Activated CD4-positive, alpha-beta T cell treated with anti-CD3 and anti-CD28 coated beads, Interleukin-2, Interleukin-4, amounts not matched to agents 100 ng/mL and 50 ng/mL, durations not matched to agents 16 hours and 8 hours (primary cell): ENCODE measurements at regions not wholly inside any gene's neighbourhood (a gene's known extent, or its start where the extent isn't known, plus 50 kb on each side); places are given as distances from the start of the nearest gene placed in this dataset.

Experiments
- DNase-seq: peaks from one replicate; pipeline ENCODE4 v3.0.0-alpha.2; 2020; ENCODE audit warnings: low spot score

GRCh38 chr2:126315828-126316227, 340.1 kb upstream of the GYPC start:
- DNase-seq = no peak

- no peak for DNase-seq
These were observed 338.0 kb upstream of the GYPC start for GRCh38 chr2:126317790-126318431.

- DNase-seq = no peak
These were observed 333.6 kb upstream of the GYPC start for GRCh38 chr2:126322342-126322741.

GRCh38 chr2:126325202-126325601, 330.8 kb upstream of the GYPC start:
- DNase-seq = no peak

- no peak for DNase-seq
These were observed 326.8 kb upstream of the GYPC start for GRCh38 chr2:126329173-126329572.

- no peak for DNase-seq
These were observed 313.5 kb upstream of the GYPC start for GRCh38 chr2:126342457-126342856.

- no peak for DNase-seq
These were observed 312.8 kb upstream of the GYPC start for GRCh38 chr2:126343136-126343535.

GRCh38 chr2:126344493-126344892, 311.5 kb upstream of the GYPC start:
- no peak for DNase-seq

- no peak for DNase-seq
These were observed 310.3 kb upstream of the GYPC start for GRCh38 chr2:126345691-126346090.

GRCh38 chr2:126356631-126357030, 299.3 kb upstream of the GYPC start:
- no peak for DNase-seq

- no peak for DNase-seq
These were observed 297.8 kb upstream of the GYPC start for GRCh38 chr2:126358122-126358521.

- peak; percentile 13 for DNase-seq
These were observed 296.5 kb upstream of the GYPC start for GRCh38 chr2:126359494-126359893.

GRCh38 chr2:126367361-126367760, 288.6 kb upstream of the GYPC start:
- DNase-seq = no peak

- DNase-seq = no peak
These were observed 287.2 kb upstream of the GYPC start for GRCh38 chr2:126368758-126369157.

GRCh38 chr2:126370201-126370600, 285.8 kb upstream of the GYPC start:
- DNase-seq = no peak

- no peak for DNase-seq
These were observed 283.6 kb upstream of the GYPC start for GRCh38 chr2:126372406-126372805.

GRCh38 chr2:126378176-126378575, 277.8 kb upstream of the GYPC start:
- DNase-seq = no peak

GRCh38 chr2:126381091-126381490, 274.9 kb upstream of the GYPC start:
- DNase-seq = no peak

- no peak for DNase-seq
These were observed 273.0 kb upstream of the GYPC start for GRCh38 chr2:126382998-126383397.

- no peak for DNase-seq
These were observed 272.2 kb upstream of the GYPC start for GRCh38 chr2:126383800-126384199.

- no peak for DNase-seq
These were observed 270.5 kb upstream of the GYPC start for GRCh38 chr2:126385441-126385840.

- DNase-seq = no peak
These were observed 270.0 kb upstream of the GYPC start for GRCh38 chr2:126385983-126386382.

GRCh38 chr2:126389446-126389845, 266.5 kb upstream of the GYPC start:
- DNase-seq = no peak

- no peak for DNase-seq
These were observed 263.1 kb upstream of the GYPC start for GRCh38 chr2:126392889-126393288.

- DNase-seq = peak; percentile 22
These were observed 257.0 kb upstream of the GYPC start for GRCh38 chr2:126399001-126399400.
